CD4-positive, alpha-beta T cell treated with Interleukin-15 for 4 hours (primary cell): ENCODE measurements at regions not wholly inside any gene's neighbourhood (a gene's known extent, or its start where the extent isn't known, plus 50 kb on each side); places are given as distances from the start of the nearest gene placed in this dataset.

Experiments
- DNase-seq: peaks from one replicate; pipeline ENCODE4 v3.0.0-alpha.2; 2020; ENCODE audit warnings: low spot score

- DNase-seq = no peak
Measured at GRCh38 chr6:166050559-166050958, 117.1 kb downstream of the TBXT start.

- DNase-seq = no peak
Measured at GRCh38 chr6:166046982-166047381, 120.7 kb downstream of the TBXT start.

- DNase-seq = no peak
Measured at GRCh38 chr6:166046226-166046625, 121.4 kb downstream of the TBXT start.

GRCh38 chr6:166045860-166046200, 121.8 kb downstream of the TBXT start:
- DNase-seq = no peak

- DNase-seq = no peak
Measured at GRCh38 chr6:166045173-166045859, 122.3 kb downstream of the TBXT start.

GRCh38 chr6:166041277-166041676, 126.4 kb downstream of the TBXT start:
- DNase-seq = no peak

GRCh38 chr6:166040292-166040691, 127.4 kb downstream of the TBXT start:
- DNase-seq = no peak

GRCh38 chr6:166036316-166037095, 131.1 kb downstream of the TBXT start:
- no peak for DNase-seq

- DNase-seq = no peak
Measured at GRCh38 chr6:166032366-166033200, 135.1 kb downstream of the TBXT start.

- no peak for DNase-seq
Measured at GRCh38 chr6:166031275-166031674, 136.4 kb downstream of the TBXT start.

- DNase-seq = no peak
Measured at GRCh38 chr6:166029506-166029905, 138.1 kb downstream of the TBXT start.

GRCh38 chr6:166027761-166028160, 139.9 kb downstream of the TBXT start:
- no peak for DNase-seq

- no peak for DNase-seq
Measured at GRCh38 chr6:166026586-166027126, 141.0 kb downstream of the TBXT start.

- DNase-seq = no peak
Measured at GRCh38 chr6:166025149-166025898, 142.3 kb downstream of the TBXT start.

- no peak for DNase-seq
Measured at GRCh38 chr6:166024252-166024651, 143.4 kb downstream of the TBXT start.

- no peak for DNase-seq
Measured at GRCh38 chr6:166023273-166023989, 144.2 kb downstream of the TBXT start.

GRCh38 chr6:166021429-166021828, 146.2 kb downstream of the TBXT start:
- DNase-seq = no peak

GRCh38 chr6:166019214-166019613, 148.4 kb downstream of the TBXT start:
- DNase-seq = no peak

GRCh38 chr6:166017032-166017635, 150.5 kb downstream of the TBXT start:
- no peak for DNase-seq

- DNase-seq = no peak
Measured at GRCh38 chr6:166014966-166015365, 152.7 kb downstream of the TBXT start.
